Neural crest cell (in vitro differentiated cells): ENCODE measurements at regions not wholly inside any gene's neighbourhood (a gene's known extent, or its start where the extent isn't known, plus 50 kb on each side); places are given as distances from the start of the nearest gene placed in this dataset.
"Not testable (repeated sequence)": the region's sequence is repeated elsewhere in the genome, so short reads cannot be mapped to it uniquely, and the experiment has no call there.

Source experiments
- DNase-seq: peaks from one replicate; pipeline ENCODE4 v3.0.0; 2021; ENCODE audit warnings: low read depth, mixed read lengths, low spot score
- H3K27ac Mint-ChIP-seq: one replicate; pipeline ENCODE4 v1.8.0; 2021; ENCODE audit warnings: mild to moderate bottlenecking, mixed read lengths; ENCODE audit not compliant: unreplicated experiment
- H3K27me3 Mint-ChIP-seq: 2 replicates; pipeline ENCODE4 v1.8.0; 2021; ENCODE audit warnings: low read depth, mild to moderate bottlenecking, mixed read lengths
- H3K36me3 Mint-ChIP-seq: 2 replicates; pipeline ENCODE4 v1.8.0; 2021; ENCODE audit warnings: low read depth, mild to moderate bottlenecking, mixed read lengths
- H3K4me1 Mint-ChIP-seq: 2 replicates; pipeline ENCODE4 v1.8.0; 2021; ENCODE audit warnings: mixed read lengths
- H3K4me3 Mint-ChIP-seq: one replicate; pipeline ENCODE4 v1.8.0; 2021; ENCODE audit warnings: mild to moderate bottlenecking, mixed read lengths
- H3K9me3 Mint-ChIP-seq: 2 replicates; pipeline ENCODE4 v1.8.0; 2021; ENCODE audit warnings: mixed read lengths
- CTCF ChIP-seq: fragments of 200-600 bp; sonication (generic); conservative IDR thresholded peaks from 2 replicates; pipeline ENCODE4 v1.5.0; 2021; ENCODE audit warnings: antibody characterized with exemption, mild to moderate bottlenecking

GRCh38 chr21:25169370-25169769 lies 437.9 kb downstream of the MRPL39 start:
- no peak for TF ChIP-seq CTCF
- peaks cover 14% of the 10 kb centered on the region for H3K9me3 Mint-ChIP-seq
- H3K27me3 Mint-ChIP-seq, result no peaks in the 10 kb centered on the region
- DNase-seq, result no peak
- H3K4me1 Mint-ChIP-seq, result no peaks in the 10 kb centered on the region
- no peaks in the 10 kb centered on the region for H3K36me3 Mint-ChIP-seq
- no peak overlapping the region for H3K27ac Mint-ChIP-seq
- H3K4me3 Mint-ChIP-seq, result no peak overlapping the region

GRCh38 chr21:25166904-25167303 lies 440.4 kb downstream of the MRPL39 start:
- peaks cover 17% of the 10 kb centered on the region for H3K9me3 Mint-ChIP-seq
- H3K27me3 Mint-ChIP-seq, H3K27ac Mint-ChIP-seq: not testable (repeated sequence)

GRCh38 chr21:25161571-25161970 lies 445.7 kb downstream of the MRPL39 start:
- H3K27me3 Mint-ChIP-seq, result peaks cover 3% of the 10 kb centered on the region
- H3K36me3 Mint-ChIP-seq, result no peaks in the 10 kb centered on the region
- no peak overlapping the region for H3K4me3 Mint-ChIP-seq
- TF ChIP-seq CTCF, result no peak
- H3K9me3 Mint-ChIP-seq, result peaks cover 16% of the 10 kb centered on the region
- H3K4me1 Mint-ChIP-seq, result no peaks in the 10 kb centered on the region
- DNase-seq, result no peak
- H3K27ac Mint-ChIP-seq, result no peak overlapping the region

More at GRCh38 chr21:25166904-25167303, 440.4 kb downstream of the MRPL39 start:
- H3K4me3 Mint-ChIP-seq, DNase-seq, H3K4me1 Mint-ChIP-seq, H3K36me3 Mint-ChIP-seq: not testable (repeated sequence)

GRCh38 chr21:25155020-25155419 lies 452.3 kb downstream of the MRPL39 start:
- H3K4me3 Mint-ChIP-seq, H3K9me3 Mint-ChIP-seq, H3K27me3 Mint-ChIP-seq, DNase-seq, H3K27ac Mint-ChIP-seq, H3K4me1 Mint-ChIP-seq, H3K36me3 Mint-ChIP-seq: not testable (repeated sequence)

- Mint-ChIP-seq H3K9me3 (peaks cover 8% of the 10 kb centered on the region), H3K27me3 (no peaks in the 10 kb centered on the region), H3K27ac (no peak overlapping the region), H3K4me3 (no peak overlapping the region), H3K36me3 (no peaks in the 10 kb centered on the region), H3K4me1 (no peaks in the 10 kb centered on the region)
- no peak for TF ChIP-seq CTCF
- DNase-seq, result no peak
These were observed 458.3 kb downstream of the MRPL39 start for GRCh38 chr21:25149022-25149421.

- TF ChIP-seq CTCF, result no peak
- no peaks in the 10 kb centered on the region for H3K36me3 Mint-ChIP-seq
- H3K9me3 Mint-ChIP-seq, result peaks cover 7% of the 10 kb centered on the region
- H3K27me3 Mint-ChIP-seq, result no peaks in the 10 kb centered on the region
- H3K4me3 Mint-ChIP-seq, result no peak overlapping the region
- DNase-seq, result no peak
- no peak overlapping the region for H3K27ac Mint-ChIP-seq
- no peaks in the 10 kb centered on the region for H3K4me1 Mint-ChIP-seq
These were observed 467.9 kb downstream of the MRPL39 start for GRCh38 chr21:25139414-25139813.

- H3K27ac Mint-ChIP-seq, result no peak overlapping the region
- TF ChIP-seq CTCF, result no peak
- no peaks in the 10 kb centered on the region for H3K27me3 Mint-ChIP-seq
- no peaks in the 10 kb centered on the region for H3K4me1 Mint-ChIP-seq
- no peak overlapping the region for H3K4me3 Mint-ChIP-seq
- H3K9me3 Mint-ChIP-seq, result peaks cover 10% of the 10 kb centered on the region
- no peaks in the 10 kb centered on the region for H3K36me3 Mint-ChIP-seq
- DNase-seq, result no peak
These were observed 473.3 kb downstream of the MRPL39 start for GRCh38 chr21:25133939-25134338.
